HepG2 (cell line): ENCODE measurements at regions not wholly inside any gene's neighbourhood (a gene's known extent, or its start where the extent isn't known, plus 50 kb on each side); places are given as distances from the start of the nearest gene placed in this dataset.

Source experiments
- ATAC-seq: fragments of 200-7000 bp; cut with Tn5 transposase; 3 replicates; pipeline ENCODE4 v1.9.1; 2020; ENCODE audit warnings: mild to moderate bottlenecking, moderate library complexity
- BruUV-seq: library from RNA; stranded (reverse); fragments of 400-500 nt; replicated peaks from 2 replicates; lab custom pipeline; 2021; lab: Mats Ljungman, UMichigan
- CTCF ChIA-PET: fragments of 300-600 bp; formaldehyde crosslinking; extraction: SDS; loops from one replicate; lab custom pipeline; 2021; ENCODE audit warnings: low total read pairs, inconsistent platforms, low intra/inter-chr PET ratio; lab: Yijun Ruan, JAX
- POLR2A ChIA-PET: fragments of 350-600 bp; sonication (Branson Sonifier 250); formaldehyde crosslinking; loops from one replicate; lab custom pipeline; 2020; ENCODE audit warnings: antibody characterized with exemption, inconsistent platforms; lab: Yijun Ruan, JAX
- DNase-seq: peaks from one replicate; pipeline ENCODE4 v3.0.0-alpha.2; 2015; ENCODE audit warnings: low spot score
- FAIRE-seq: peaks from 3 replicates; lab custom pipeline; 2011; peaks lifted over from hg19 to GRCh38; lab: Jason Lieb, UNC
- H2AFZ ChIP-seq: one replicate; pipeline ENCODE4 v1.6.1; 2011; ENCODE audit warnings: low read length, inconsistent platforms
- H3K27ac ChIP-seq: fragments of 300-600 bp; 3 replicates; pipeline ENCODE4 v1.8.0; 2011; ENCODE audit warnings: mixed run types, mild to moderate bottlenecking, mixed read lengths, low read length, inconsistent platforms; ENCODE audit not compliant: insufficient read depth; ENCODE audit errors: extremely low read length
- H3K27me3 ChIP-seq, 2 experiments: fragments of 200-600 bp in 1 of 2; 2 replicates in 1 of 2; 3 replicates in 1 of 2; pipeline versions ENCODE4 v1.6.0 to v1.8.0; 2011; ENCODE audit warnings: low read length in 2 of 2, mild to moderate bottlenecking in 2 of 2, moderate library complexity in 2 of 2, inconsistent platforms in 1 of 2; ENCODE audit not compliant: insufficient read depth in 2 of 2, control insufficient read depth in 1 of 2
- H3K36me3 ChIP-seq, 2 experiments: fragments of 200-600 bp in 1 of 2; replicated peaks in 1 of 2; 2 replicates in 1 of 2; 3 replicates in 1 of 2; pipeline versions ENCODE4 v1.5.1 to v1.8.0; 2011; ENCODE audit warnings: low read length in 2 of 2, inconsistent platforms in 1 of 2; ENCODE audit not compliant: insufficient read depth in 2 of 2, control insufficient read depth in 1 of 2
- H3K4me1 ChIP-seq: 2 replicates; pipeline ENCODE4 v1.5.1; 2012; ENCODE audit warnings: low read length, inconsistent platforms; ENCODE audit not compliant: insufficient read depth
- H3K4me2 ChIP-seq: 2 replicates; pipeline ENCODE4 v1.6.0; 2011; ENCODE audit warnings: low read depth, low read length, inconsistent platforms
- H3K4me3 ChIP-seq, 3 experiments: fragments of 200-600 bp in 1 of 3; sonication (generic), shearing (Covaris generic) in 1 of 3; replicated peaks in 1 of 3; 2 replicates each; pipeline ENCODE4 v1.5.1; 2011 to 2016; ENCODE audit warnings: low read length in 3 of 3, inconsistent platforms in 2 of 3, low read depth in 2 of 3, mild to moderate bottlenecking in 2 of 3, control low read depth in 1 of 3, mixed read lengths in 1 of 3; ENCODE audit not compliant: insufficient read depth in 1 of 3
- H3K79me2 ChIP-seq: one replicate; pipeline ENCODE4 v1.6.1; 2011; ENCODE audit warnings: low read length, inconsistent platforms; ENCODE audit not compliant: insufficient read depth
- H3K9ac ChIP-seq: 2 replicates; pipeline ENCODE4 v1.6.0; 2011; ENCODE audit warnings: mild to moderate bottlenecking, low read depth, low read length, inconsistent platforms; ENCODE audit not compliant: insufficient read depth
- H3K9me3 ChIP-seq: 2 replicates; pipeline ENCODE4 v1.5.1; 2012; ENCODE audit warnings: mild to moderate bottlenecking, low read length
- H4K20me1 ChIP-seq: 2 replicates; pipeline ENCODE4 v1.6.0; 2011; ENCODE audit warnings: inconsistent platforms, mild to moderate bottlenecking, low read length, moderate library complexity; ENCODE audit not compliant: insufficient read depth
- BORCS8-MEF2B ChIP-seq: sonication (generic); formaldehyde crosslinking; IDR thresholded peaks from 2 replicates; pipeline ENCODE4 v1.8.0; 2022; ENCODE audit warnings: mild to moderate bottlenecking, missing genetic modification reagents
- HDAC2 ChIP-seq: sonication (generic); formaldehyde crosslinking; IDR thresholded peaks from 2 replicates; pipeline ENCODE4 v1.4.0; 2020; ENCODE audit warnings: missing genetic modification reagents
- HNF1B ChIP-seq: sonication (generic); formaldehyde crosslinking; IDR thresholded peaks from 2 replicates; pipeline ENCODE4 v1.5.1; 2020; ENCODE audit warnings: mild to moderate bottlenecking, moderate library complexity, missing genetic modification reagents
- HNRNPH1 ChIP-seq: fragments of 200-400 bp; formaldehyde crosslinking; optimal IDR thresholded peaks from 2 replicates; pipeline ENCODE3; 2017; ENCODE audit warnings: mild to moderate bottlenecking, low read depth, low read length
- MXD4 ChIP-seq: IDR thresholded peaks from 2 replicates; pipeline ENCODE4 v1.6.1; 2016; ENCODE audit warnings: mild to moderate bottlenecking, missing biosample characterization, missing genetic modification reagents
- PLSCR1 ChIP-seq: sonication (generic); formaldehyde crosslinking; IDR thresholded peaks from 2 replicates; pipeline ENCODE4 v1.5.0; 2020; ENCODE audit warnings: missing genetic modification reagents, mild to moderate bottlenecking, borderline replicate concordance
- SP5 ChIP-seq: IDR thresholded peaks from 2 replicates; pipeline ENCODE4 v1.6.1; 2016; ENCODE audit warnings: low read depth, borderline replicate concordance
- ZBTB37 ChIP-seq: sonication (generic); formaldehyde crosslinking; IDR thresholded peaks from 2 replicates; pipeline ENCODE4 v1.4.0; 2020; ENCODE audit warnings: mild to moderate bottlenecking, missing genetic modification reagents
- ZNF234 ChIP-seq: sonication (generic); formaldehyde crosslinking; conservative IDR thresholded peaks from 2 replicates; pipeline ENCODE4 v1.5.1; 2020; ENCODE audit warnings: mild to moderate bottlenecking, missing genetic modification reagents
- WGBS: methylation state at CpG from one replicate; pipeline ENCODE4 v1.1.6; 2017; ENCODE audit warnings: low lambda C conversion rate; 5-methylcytosine and 5-hydroxymethylcytosine counted together
- in situ Hi-C: cut with HindIII; loops from 2 replicates; pipeline ENCODE4 v1.10.0; 2017; ENCODE audit warnings: low pct_unique_long_range_greater_than_20kb; ENCODE audit not compliant: extremely low pct_ligation_motif_present
- intact Hi-C: fragments of 100-400 bp; cut with micrococcal nuclease; formaldehyde crosslinking; loops from one replicate; pipeline ENCODE4 v1.10.0; 2022; ENCODE audit not compliant: unreplicated experiment
- TF ChIP-seq, protein P1 (sequence below): sonication (generic); formaldehyde crosslinking; IDR thresholded peaks from 2 replicates; pipeline ENCODE4 v1.4.0; 2020; ENCODE audit warnings: mild to moderate bottlenecking, missing genetic modification reagents
- TF ChIP-seq, protein P2 (sequence below): sonication (generic); formaldehyde crosslinking; IDR thresholded peaks from 2 replicates; pipeline ENCODE4 v1.4.0; 2020; ENCODE audit warnings: missing genetic modification reagents, borderline replicate concordance
- TF ChIP-seq, protein P3 (sequence below): sonication (generic); formaldehyde crosslinking; IDR thresholded peaks from 2 replicates; pipeline ENCODE4 v1.5.0; 2020; ENCODE audit warnings: mild to moderate bottlenecking, missing genetic modification reagents, borderline replicate concordance

DNA sequence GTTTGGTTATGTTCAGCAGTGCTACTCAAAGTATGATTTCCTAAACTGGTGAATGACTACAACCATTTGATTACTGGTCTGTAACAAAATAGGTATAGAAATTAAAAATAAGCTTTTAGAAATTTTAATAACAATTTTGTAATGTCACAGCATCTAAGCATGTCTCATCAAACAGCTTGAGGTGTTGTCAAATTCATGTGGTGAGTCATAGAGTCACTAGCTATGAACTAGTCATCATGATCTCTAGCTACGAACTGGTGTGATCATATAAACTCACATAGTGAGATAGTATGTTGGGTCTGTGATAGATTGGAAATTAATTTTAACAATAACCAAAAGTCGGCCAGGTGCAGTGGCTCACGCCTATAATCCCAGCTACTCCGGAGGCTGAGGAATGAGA lies 213.9 kb upstream of the RBMS3 start:
- H3K9me3 ChIP-seq: peaks cover 86% of the 10 kb centered on the region
- in situ Hi-C loops: no loop called here
- CTCF ChIA-PET: no interaction called here
- 3% methylated on average over 4 of the region's 4 CpGs for WGBS
- no peak for DNase-seq
- intact Hi-C loops: no loop called here
- TF ChIP-seq HNRNPH1 (no peak), SP5 (CRISPR knock-in tag) (no peak), BORCS8-MEF2B (CRISPR knock-in tag) (no peak), HDAC2 (CRISPR knock-in tag) (no peak), ZNF234 (CRISPR knock-in tag) (no peak), MXD4 (no peak), HNF1B (CRISPR knock-in tag) (no peak), ZBTB37 (no peak), PLSCR1 (CRISPR knock-in tag) (no peak)
- TF ChIP-seq, protein P1, sequence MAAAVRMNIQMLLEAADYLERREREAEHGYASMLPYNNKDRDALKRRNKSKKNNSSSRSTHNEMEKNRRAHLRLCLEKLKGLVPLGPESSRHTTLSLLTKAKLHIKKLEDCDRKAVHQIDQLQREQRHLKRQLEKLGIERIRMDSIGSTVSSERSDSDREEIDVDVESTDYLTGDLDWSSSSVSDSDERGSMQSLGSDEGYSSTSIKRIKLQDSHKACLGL (CRISPR knock-in tag): no peak
- TF ChIP-seq, protein P2, sequence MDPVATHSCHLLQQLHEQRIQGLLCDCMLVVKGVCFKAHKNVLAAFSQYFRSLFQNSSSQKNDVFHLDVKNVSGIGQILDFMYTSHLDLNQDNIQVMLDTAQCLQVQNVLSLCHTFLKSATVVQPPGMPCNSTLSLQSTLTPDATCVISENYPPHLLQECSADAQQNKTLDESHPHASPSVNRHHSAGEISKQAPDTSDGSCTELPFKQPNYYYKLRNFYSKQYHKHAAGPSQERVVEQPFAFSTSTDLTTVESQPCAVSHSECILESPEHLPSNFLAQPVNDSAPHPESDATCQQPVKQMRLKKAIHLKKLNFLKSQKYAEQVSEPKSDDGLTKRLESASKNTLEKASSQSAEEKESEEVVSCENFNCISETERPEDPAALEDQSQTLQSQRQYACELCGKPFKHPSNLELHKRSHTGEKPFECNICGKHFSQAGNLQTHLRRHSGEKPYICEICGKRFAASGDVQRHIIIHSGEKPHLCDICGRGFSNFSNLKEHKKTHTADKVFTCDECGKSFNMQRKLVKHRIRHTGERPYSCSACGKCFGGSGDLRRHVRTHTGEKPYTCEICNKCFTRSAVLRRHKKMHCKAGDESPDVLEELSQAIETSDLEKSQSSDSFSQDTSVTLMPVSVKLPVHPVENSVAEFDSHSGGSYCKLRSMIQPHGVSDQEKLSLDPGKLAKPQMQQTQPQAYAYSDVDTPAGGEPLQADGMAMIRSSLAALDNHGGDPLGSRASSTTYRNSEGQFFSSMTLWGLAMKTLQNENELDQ (CRISPR knock-in tag): no peak
- TF ChIP-seq, protein P3, sequence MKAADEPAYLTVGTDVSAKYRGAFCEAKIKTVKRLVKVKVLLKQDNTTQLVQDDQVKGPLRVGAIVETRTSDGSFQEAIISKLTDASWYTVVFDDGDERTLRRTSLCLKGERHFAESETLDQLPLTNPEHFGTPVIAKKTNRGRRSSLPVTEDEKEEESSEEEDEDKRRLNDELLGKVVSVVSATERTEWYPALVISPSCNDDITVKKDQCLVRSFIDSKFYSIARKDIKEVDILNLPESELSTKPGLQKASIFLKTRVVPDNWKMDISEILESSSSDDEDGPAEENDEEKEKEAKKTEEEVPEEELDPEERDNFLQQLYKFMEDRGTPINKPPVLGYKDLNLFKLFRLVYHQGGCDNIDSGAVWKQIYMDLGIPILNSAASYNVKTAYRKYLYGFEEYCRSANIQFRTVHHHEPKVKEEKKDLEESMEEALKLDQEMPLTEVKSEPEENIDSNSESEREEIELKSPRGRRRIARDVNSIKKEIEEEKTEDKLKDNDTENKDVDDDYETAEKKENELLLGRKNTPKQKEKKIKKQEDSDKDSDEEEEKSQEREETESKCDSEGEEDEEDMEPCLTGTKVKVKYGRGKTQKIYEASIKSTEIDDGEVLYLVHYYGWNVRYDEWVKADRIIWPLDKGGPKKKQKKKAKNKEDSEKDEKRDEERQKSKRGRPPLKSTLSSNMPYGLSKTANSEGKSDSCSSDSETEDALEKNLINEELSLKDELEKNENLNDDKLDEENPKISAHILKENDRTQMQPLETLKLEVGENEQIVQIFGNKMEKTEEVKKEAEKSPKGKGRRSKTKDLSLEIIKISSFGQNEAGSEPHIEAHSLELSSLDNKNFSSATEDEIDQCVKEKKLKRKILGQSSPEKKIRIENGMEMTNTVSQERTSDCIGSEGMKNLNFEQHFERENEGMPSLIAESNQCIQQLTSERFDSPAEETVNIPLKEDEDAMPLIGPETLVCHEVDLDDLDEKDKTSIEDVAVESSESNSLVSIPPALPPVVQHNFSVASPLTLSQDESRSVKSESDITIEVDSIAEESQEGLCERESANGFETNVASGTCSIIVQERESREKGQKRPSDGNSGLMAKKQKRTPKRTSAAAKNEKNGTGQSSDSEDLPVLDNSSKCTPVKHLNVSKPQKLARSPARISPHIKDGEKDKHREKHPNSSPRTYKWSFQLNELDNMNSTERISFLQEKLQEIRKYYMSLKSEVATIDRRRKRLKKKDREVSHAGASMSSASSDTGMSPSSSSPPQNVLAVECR (CRISPR knock-in tag): no peak
- TF ChIP-seq, all 625 proteins: peak for 0
- Histone ChIP-seq H3K36me3 (no peaks in the 10 kb centered on the region), H3K9ac (no peak overlapping the region), H3K27me3 (no peaks in the 10 kb centered on the region), H3K4me3 (no peak overlapping the region), H2AFZ (no peak overlapping the region), H4K20me1 (no peaks in the 10 kb centered on the region), H3K4me1 (no peaks in the 10 kb centered on the region), H3K4me2 (no peak overlapping the region), H3K27ac (no peak overlapping the region), H3K79me2 (no peaks in the 10 kb centered on the region)
- FAIRE-seq (no peak), ATAC-seq (no peak)
- no TSS peak for BruUV-seq
- POLR2A ChIA-PET: no interaction called here
